OCI-LY7 (cell line): ENCODE measurements at regions not wholly inside any gene's neighbourhood (a gene's known extent, or its start where the extent isn't known, plus 50 kb on each side); places are given as distances from the start of the nearest gene placed in this dataset.

Experiments
- BruUV-seq: library from RNA; stranded (reverse); fragments of 400-500 nt; replicated peaks from 2 replicates; lab custom pipeline; 2021; lab: Mats Ljungman, UMichigan
- CTCF ChIA-PET: fragments of 300-600 bp; sonication (Branson Sonifier 250); formaldehyde crosslinking; loops from one replicate; lab custom pipeline; 2022; ENCODE audit warnings: antibody characterized with exemption; ENCODE audit not compliant: unreplicated experiment; lab: Charles Lee
- POLR2A ChIA-PET: fragments of 300-600 bp; sonication (Branson Sonifier 250); formaldehyde crosslinking; loops from one replicate; lab custom pipeline; 2022; ENCODE audit warnings: antibody characterized with exemption; lab: Charles Lee
- DNase-seq: peaks from one replicate; pipeline ENCODE4 v3.0.0-alpha.2; 2015; ENCODE audit warnings: low spot score
- H2AFZ ChIP-seq: fragments of 200-600 bp; sonication (generic), shearing (Covaris generic); 2 replicates; pipeline ENCODE4 v1.6.1; 2014; ENCODE audit warnings: mild to moderate bottlenecking, antibody characterized with exemption, low read length, moderate library complexity
- H3K27ac ChIP-seq: fragments of 200-600 bp; sonication (generic); 2 replicates; pipeline ENCODE4 v1.5.1; 2014; ENCODE audit warnings: mixed run types, low read depth, mild to moderate bottlenecking, moderate library complexity, low read length, inconsistent platforms; ENCODE audit not compliant: poor library complexity, severe bottlenecking
- H3K36me3 ChIP-seq: fragments of 200-600 bp; sonication (generic); 2 replicates; pipeline ENCODE4 v1.6.1; 2014; ENCODE audit warnings: mild to moderate bottlenecking, antibody characterized with exemption, low read length, moderate library complexity, mixed read lengths; ENCODE audit not compliant: insufficient read depth
- H3K4me1 ChIP-seq: fragments of 200-600 bp; sonication (generic); 2 replicates; pipeline ENCODE4 v1.5.1; 2014; ENCODE audit warnings: mild to moderate bottlenecking, low read length; ENCODE audit not compliant: insufficient read depth, poor library complexity, severe bottlenecking
- H3K4me2 ChIP-seq: fragments of 200-600 bp; sonication (generic); 2 replicates; pipeline ENCODE4 v1.6.1; 2014; ENCODE audit warnings: mild to moderate bottlenecking, low read length
- H3K4me3 ChIP-seq: fragments of 200-600 bp; sonication (generic); 2 replicates; pipeline ENCODE4 v1.5.1; 2014; ENCODE audit warnings: mild to moderate bottlenecking, low read depth, low read length; ENCODE audit not compliant: poor library complexity, severe bottlenecking
- H3K79me2 ChIP-seq: fragments of 200-600 bp; sonication (generic); 2 replicates; pipeline ENCODE4 v1.6.1; 2016; ENCODE audit warnings: low read depth, mild to moderate bottlenecking, low read length, moderate library complexity, mixed read lengths; ENCODE audit not compliant: insufficient read depth
- H3K9me2 ChIP-seq: fragments of 200-600 bp; sonication (generic); 2 replicates; pipeline ENCODE4 v1.6.1; 2016; ENCODE audit warnings: mild to moderate bottlenecking, low read length, mixed read lengths; ENCODE audit not compliant: insufficient read depth
- H3K9me3 ChIP-seq: fragments of 200-600 bp; sonication (generic); 2 replicates; pipeline ENCODE4 v1.6.1; 2014; ENCODE audit warnings: mild to moderate bottlenecking, mixed run types, low read length, mixed read lengths
- H4K20me1 ChIP-seq: fragments of 200-600 bp; sonication (generic); 2 replicates; pipeline ENCODE4 v1.6.1; 2014; ENCODE audit warnings: mild to moderate bottlenecking, antibody characterized with exemption, low read length, moderate library complexity, mixed read lengths; ENCODE audit not compliant: insufficient read depth
- EZH2phosphoT487 ChIP-seq: fragments of 200-600 bp; sonication (generic); IDR thresholded peaks from 2 replicates; pipeline ENCODE4 v1.6.1; 2018; ENCODE audit warnings: low read depth, borderline replicate concordance, mild to moderate bottlenecking, mixed run types, antibody characterized with exemption, low read length, moderate library complexity, mixed read lengths
- intact Hi-C: fragments of 100-400 bp; cut with micrococcal nuclease; formaldehyde crosslinking; loops from one replicate; pipeline ENCODE4 v1.10.0; 2022; ENCODE audit not compliant: unreplicated experiment
- TF ChIP-seq, protein P1 (sequence below): fragments of 200-600 bp; sonication (generic); conservative IDR thresholded peaks from 2 replicates; pipeline ENCODE4 v1.5.1; 2014; ENCODE audit warnings: mild to moderate bottlenecking, antibody characterized with exemption, low read length, moderate library complexity, mixed read lengths

- H3K79me2 ChIP-seq: no peaks in the 10 kb centered on the region
- H3K4me1 ChIP-seq: no peaks in the 10 kb centered on the region
- H3K4me3 ChIP-seq: no peak overlapping the region
- BruUV-seq: no TSS peak
- H4K20me1 ChIP-seq: no peaks in the 10 kb centered on the region
- intact Hi-C loops: no loop called here
- POLR2A ChIA-PET: no interaction called here
- no peak for TF ChIP-seq EZH2phosphoT487
- TF ChIP-seq, protein P1, sequence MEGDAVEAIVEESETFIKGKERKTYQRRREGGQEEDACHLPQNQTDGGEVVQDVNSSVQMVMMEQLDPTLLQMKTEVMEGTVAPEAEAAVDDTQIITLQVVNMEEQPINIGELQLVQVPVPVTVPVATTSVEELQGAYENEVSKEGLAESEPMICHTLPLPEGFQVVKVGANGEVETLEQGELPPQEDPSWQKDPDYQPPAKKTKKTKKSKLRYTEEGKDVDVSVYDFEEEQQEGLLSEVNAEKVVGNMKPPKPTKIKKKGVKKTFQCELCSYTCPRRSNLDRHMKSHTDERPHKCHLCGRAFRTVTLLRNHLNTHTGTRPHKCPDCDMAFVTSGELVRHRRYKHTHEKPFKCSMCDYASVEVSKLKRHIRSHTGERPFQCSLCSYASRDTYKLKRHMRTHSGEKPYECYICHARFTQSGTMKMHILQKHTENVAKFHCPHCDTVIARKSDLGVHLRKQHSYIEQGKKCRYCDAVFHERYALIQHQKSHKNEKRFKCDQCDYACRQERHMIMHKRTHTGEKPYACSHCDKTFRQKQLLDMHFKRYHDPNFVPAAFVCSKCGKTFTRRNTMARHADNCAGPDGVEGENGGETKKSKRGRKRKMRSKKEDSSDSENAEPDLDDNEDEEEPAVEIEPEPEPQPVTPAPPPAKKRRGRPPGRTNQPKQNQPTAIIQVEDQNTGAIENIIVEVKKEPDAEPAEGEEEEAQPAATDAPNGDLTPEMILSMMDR: no peak
- H2AFZ ChIP-seq: no peak overlapping the region
- H3K9me2 ChIP-seq: no peaks in the 10 kb centered on the region
- H3K4me2 ChIP-seq: no peak overlapping the region
- H3K27ac ChIP-seq: no peak overlapping the region
- no peaks in the 10 kb centered on the region for H3K9me3 ChIP-seq
- DNase-seq: no peak
- CTCF ChIA-PET: no interaction called here
- no peaks in the 10 kb centered on the region for H3K36me3 ChIP-seq
Measured at GRCh38 chr6:97591955-97592354, 308.9 kb upstream of the MMS22L start.

DNA sequence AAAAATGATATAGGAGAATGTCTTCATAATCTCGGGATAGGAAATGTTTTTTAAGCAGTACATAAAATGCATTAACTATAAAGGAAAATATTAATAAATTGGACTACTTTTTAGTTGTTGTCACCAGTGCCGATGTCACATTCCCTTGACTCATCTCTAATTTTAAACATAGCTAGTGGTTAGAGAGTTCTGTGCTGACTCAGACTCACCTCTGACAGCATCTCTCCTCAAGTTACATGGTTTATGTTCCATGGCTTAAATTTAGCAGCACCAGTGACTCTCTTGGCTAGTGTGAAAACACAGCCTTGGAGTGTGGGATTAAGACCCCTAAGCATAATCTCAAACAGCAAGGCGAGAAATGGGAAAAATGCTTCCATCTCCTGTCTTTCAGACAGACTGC is 311.8 kb upstream of the MMS22L start:
- ChIA-PET CTCF (no interaction called here), POLR2A (no interaction called here)
- H4K20me1 ChIP-seq: no peaks in the 10 kb centered on the region
- no peaks in the 10 kb centered on the region for H3K9me2 ChIP-seq
- intact Hi-C loops: no loop called here
- H3K4me2 ChIP-seq: no peak overlapping the region
- DNase-seq: no peak
- no TSS peak for BruUV-seq
- H3K4me3 ChIP-seq: no peak overlapping the region
- H3K36me3 ChIP-seq: no peaks in the 10 kb centered on the region
- no peaks in the 10 kb centered on the region for H3K9me3 ChIP-seq
- no peaks in the 10 kb centered on the region for H3K79me2 ChIP-seq
- no peaks in the 10 kb centered on the region for H3K4me1 ChIP-seq
- no peak overlapping the region for H2AFZ ChIP-seq
- no peak overlapping the region for H3K27ac ChIP-seq
- TF ChIP-seq, protein P1: no peak
- TF ChIP-seq EZH2phosphoT487: no peak

DNA sequence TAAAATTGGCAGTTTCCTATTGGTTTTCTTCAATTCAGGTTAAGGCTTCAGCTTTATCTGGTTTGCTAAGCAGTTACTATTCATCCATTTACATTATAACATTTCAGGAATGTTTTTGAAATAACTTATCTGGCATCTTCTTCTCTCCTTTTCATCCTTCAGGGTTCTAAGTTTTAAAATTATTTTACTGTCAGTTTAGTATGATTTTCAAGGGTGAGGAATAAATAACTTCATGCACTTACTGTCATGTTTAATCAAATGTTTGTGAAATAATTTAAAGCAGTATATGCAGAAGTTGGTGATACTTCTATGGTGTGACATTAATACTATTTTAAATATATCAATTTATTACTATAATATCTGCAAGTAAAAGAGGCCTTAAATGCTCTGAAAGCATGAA is 338.1 kb upstream of the MMS22L start:
- Histone ChIP-seq H4K20me1 (no peaks in the 10 kb centered on the region), H3K79me2 (no peaks in the 10 kb centered on the region), H3K4me1 (no peaks in the 10 kb centered on the region), H3K4me2 (no peak overlapping the region), H3K9me2 (no peaks in the 10 kb centered on the region), H3K9me3 (no peaks in the 10 kb centered on the region), H3K27ac (no peak overlapping the region), H2AFZ (no peak overlapping the region), H3K4me3 (no peak overlapping the region), H3K36me3 (no peaks in the 10 kb centered on the region)
- BruUV-seq: no TSS peak
- DNase-seq: no peak
- ChIA-PET POLR2A (no interaction called here), CTCF (no interaction called here)
- TF ChIP-seq EZH2phosphoT487: no peak
- TF ChIP-seq, protein P1: no peak
- intact Hi-C loops: no loop called here
